Activated CD4-positive, alpha-beta T cell treated with anti-CD3 and anti-CD28 coated beads for 4 hours (primary cell): ENCODE measurements at regions not wholly inside any gene's neighbourhood (a gene's known extent, or its start where the extent isn't known, plus 50 kb on each side); places are given as distances from the start of the nearest gene placed in this dataset.

ENCODE experiments used
- DNase-seq, 2 donors: peaks; one replicate each; pipeline ENCODE4 v3.0.0-alpha.2; 2020

DNA sequence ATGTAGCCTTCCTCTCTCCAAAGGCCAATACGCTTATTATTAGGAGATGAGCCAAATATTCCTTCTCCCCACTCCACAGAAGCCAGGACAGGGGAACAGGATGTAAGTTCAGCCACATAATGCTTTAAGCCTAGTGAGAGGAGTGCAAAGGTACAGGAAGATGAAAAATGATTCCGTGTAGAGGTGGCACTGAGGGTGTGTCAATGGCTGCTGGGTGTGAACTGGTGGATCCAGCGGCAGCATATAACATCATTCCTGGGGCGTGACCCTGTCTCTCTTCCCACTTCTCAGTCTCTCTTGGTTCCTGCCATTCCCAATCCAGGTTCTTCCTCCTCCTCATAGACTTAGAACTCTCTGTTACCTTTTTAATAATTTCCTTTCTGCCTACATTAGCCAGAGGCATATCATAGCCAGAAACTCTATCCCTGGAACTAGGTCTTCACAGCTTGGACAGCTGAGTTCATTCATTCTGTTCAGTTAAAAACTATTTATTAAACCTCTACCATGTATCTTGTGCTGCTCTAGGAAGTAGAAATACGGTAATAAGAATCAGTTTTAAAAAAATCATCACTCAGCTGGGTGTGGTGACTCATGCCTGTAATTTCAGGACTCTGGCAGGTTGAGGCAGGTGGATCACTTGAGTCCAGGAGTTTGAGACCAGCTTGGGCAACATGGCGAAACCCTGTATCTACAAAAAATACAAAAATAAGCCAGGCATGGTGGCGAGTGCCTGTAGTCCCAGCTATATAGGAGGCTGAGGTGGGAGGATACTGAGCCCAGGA lies 58.0 kb upstream of the FAM20A start:
- no peak for DNase-seq

GRCh38 chr17:68657576-68657975 lies 56.4 kb upstream of the FAM20A start:
- no peak for DNase-seq

- DNase-seq = no peak
These were observed 56.0 kb upstream of the FAM20A start for GRCh38 chr17:68657166-68657565.

DNA sequence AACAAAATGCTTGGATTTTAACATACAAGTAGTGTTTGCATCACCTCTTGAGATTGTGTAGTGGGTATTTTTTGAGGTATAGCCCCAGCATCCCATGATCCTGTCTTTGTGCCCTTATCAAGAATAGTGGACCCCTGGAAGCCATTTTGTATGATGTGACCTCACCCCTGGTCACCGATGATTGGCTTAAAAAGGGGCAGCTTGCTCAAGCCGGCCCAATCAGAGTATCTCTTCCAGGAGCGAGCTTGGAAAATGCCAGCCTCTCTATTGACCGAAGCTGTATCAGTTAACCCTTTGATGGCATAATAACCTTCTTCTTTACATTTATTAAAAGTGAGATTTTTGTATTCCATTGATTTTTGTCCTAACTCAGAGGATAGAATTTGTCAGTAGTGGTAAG lies 55.5 kb upstream of the FAM20A start:
- no peak for DNase-seq
